Right renal cortex interstitium (tissue), 3 donors: ENCODE measurements at regions not wholly inside any gene's neighbourhood (a gene's known extent, or its start where the extent isn't known, plus 50 kb on each side); places are given as distances from the start of the nearest gene placed in this dataset.
A peak's percentile ranks its signal among the peaks of the same experiment; 100 is the strongest.

Experiments
- DNase-seq, 3 donors: peaks; one replicate each; pipeline ENCODE4 v3.0.0-alpha.2; 2013; ENCODE audit warnings: low read depth in 3 of 3, low spot score in 2 of 3

DNA sequence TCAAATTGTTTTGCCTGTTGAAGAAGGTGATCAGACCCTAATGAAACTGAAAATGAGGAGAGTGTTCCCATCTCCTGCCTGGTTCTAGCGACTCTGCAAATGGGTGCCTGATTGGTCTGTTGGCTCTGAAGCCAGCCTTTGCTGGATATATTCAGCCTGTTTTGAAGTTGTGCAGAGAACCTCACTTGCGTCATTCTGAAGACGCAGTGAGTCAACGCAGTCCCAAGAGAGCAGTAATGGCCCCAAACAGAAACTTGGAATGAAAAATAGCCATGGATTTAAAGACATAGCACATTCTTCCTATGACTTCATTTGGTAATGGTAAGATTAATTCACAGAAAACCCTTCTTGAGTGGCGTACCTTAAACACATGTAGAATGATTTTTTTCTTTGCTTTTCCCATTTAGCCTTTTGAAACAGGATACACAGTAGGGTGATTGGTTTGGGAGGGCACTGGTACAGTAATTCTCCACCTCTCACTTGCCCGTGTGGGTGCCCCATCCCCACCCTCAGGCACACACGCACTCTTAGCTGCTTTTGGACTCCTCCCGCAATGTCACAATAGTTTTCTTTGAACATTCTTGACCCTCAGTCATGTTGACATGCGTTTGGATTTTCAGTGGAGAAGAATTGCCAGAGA, 54.1 kb upstream of the ABL1 start:
- DNase-seq, result peak in 2 of 3 donors; percentile 46 to 49

DNA sequence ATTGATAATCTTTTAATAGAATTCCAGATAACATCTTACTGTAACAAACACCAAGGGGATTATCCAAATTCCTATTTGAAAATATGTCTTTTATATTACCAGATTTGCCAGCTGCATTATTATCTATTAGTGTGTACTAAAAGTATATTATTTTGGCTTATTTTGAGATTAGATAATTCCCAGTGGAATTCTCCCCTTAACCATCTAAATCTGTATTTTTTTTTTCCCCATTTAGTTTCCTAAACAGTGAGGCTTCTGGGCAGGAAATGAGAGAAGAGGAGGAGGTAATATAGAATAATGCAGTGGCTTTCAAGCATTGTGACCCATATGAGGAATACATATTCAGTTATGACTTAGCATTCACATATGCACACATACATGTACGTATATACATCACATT, 53.5 kb upstream of the ABL1 start:
- no peak for DNase-seq

DNA sequence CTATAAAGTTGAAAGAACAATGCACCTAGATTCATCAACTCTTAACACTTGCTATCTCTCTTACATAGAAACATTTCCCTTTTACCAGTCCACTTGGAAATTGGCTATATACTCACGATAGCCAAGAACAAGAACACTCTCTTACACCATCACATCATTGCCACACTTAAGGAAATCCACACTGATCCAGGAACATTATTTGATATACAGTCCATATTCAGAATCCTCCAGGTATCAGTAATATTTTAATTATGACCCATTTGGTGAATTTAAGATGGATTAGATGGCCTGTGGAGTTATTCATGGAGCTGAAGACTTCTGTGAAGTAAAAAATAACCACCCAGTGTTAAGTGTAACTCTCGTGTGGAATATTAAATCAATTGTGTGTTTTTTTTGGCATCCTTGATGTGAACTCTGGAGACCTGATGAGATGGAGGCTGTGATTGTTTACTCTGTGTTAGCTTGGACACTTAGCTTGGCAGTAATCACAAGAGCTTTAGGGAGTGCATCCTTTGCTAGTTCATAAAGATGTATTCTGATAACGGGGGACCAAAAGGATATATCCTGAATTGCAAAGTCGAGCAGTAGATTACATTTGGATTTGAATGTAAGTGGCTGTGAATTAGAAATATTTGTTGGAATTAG, 52.0 kb upstream of the ABL1 start:
- no peak for DNase-seq

DNA sequence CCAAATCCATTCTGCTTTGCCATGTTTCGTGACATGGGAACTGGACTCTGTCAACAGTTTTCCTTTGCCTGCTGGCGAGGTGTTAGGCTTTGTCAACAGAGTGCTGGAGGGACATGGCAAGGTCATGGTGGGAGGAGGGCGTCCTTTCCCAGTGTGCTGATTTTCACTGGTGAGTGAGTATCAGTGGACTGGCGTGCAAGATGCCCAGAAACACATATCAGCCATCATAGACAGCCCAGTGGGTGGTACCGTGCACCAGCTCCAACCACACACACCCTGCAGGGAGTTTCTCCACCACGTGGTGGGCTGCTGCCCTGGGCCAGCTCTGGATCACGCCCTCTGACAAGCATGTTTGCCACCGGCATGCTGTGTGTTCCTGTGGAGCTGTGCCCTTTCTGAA, 50.0 kb upstream of the ABL1 start:
- DNase-seq, result no peak
